HG03039 (cell line): ENCODE measurements at regions not wholly inside any gene's neighbourhood (a gene's known extent, or its start where the extent isn't known, plus 50 kb on each side); places are given as distances from the start of the nearest gene placed in this dataset.

Experiments used
- ATAC-seq: cut with Tn5 transposase; IDR thresholded peaks from one replicate; pipeline ENCODE4 v1.9.1; 2021; ENCODE audit warnings: mild to moderate bottlenecking, moderate library complexity; ENCODE audit not compliant: unreplicated experiment

GRCh38 chr15:94677202-94677790, 445.9 kb downstream of the MCTP2 start:
- ATAC-seq, result no peak

- no peak for ATAC-seq
Observed at GRCh38 chr15:94682171-94682570, 450.8 kb downstream of the MCTP2 start.

- ATAC-seq, result no peak
Observed at GRCh38 chr15:94683902-94684301, 452.5 kb downstream of the MCTP2 start.

- no peak for ATAC-seq
Observed at GRCh38 chr15:94691169-94691568, 459.8 kb downstream of the MCTP2 start.

GRCh38 chr15:94692710-94693109, 461.3 kb downstream of the MCTP2 start:
- no peak for ATAC-seq

- ATAC-seq, result no peak
Observed at GRCh38 chr15:94700211-94700610, 468.9 kb downstream of the MCTP2 start.

- ATAC-seq, result no peak
Observed at GRCh38 chr15:94701281-94701985, 470.1 kb downstream of the MCTP2 start.

GRCh38 chr15:94703596-94703995, 472.2 kb downstream of the MCTP2 start:
- ATAC-seq, result no peak

- ATAC-seq, result no peak
Observed at GRCh38 chr15:94704421-94704820, 473.1 kb downstream of the MCTP2 start.

GRCh38 chr15:94704946-94705345, 473.6 kb downstream of the MCTP2 start:
- no peak for ATAC-seq

GRCh38 chr15:94709319-94709718, 478.0 kb downstream of the MCTP2 start:
- ATAC-seq, result no peak

- ATAC-seq, result no peak
Observed at GRCh38 chr15:94722024-94722636, 490.8 kb downstream of the MCTP2 start.

GRCh38 chr15:94723801-94724200, 492.4 kb downstream of the MCTP2 start:
- no peak for ATAC-seq

GRCh38 chr15:94731286-94731685, 499.9 kb downstream of the MCTP2 start:
- ATAC-seq, result no peak

- no peak for ATAC-seq
Observed at GRCh38 chr15:94734460-94734859, 503.1 kb downstream of the MCTP2 start.

GRCh38 chr15:94736236-94736635, 504.9 kb downstream of the MCTP2 start:
- no peak for ATAC-seq

GRCh38 chr15:94739639-94740038, 508.3 kb downstream of the MCTP2 start:
- ATAC-seq, result no peak

- ATAC-seq, result no peak
Observed at GRCh38 chr15:94740469-94740868, 509.1 kb downstream of the MCTP2 start.

- ATAC-seq, result no peak
Observed at GRCh38 chr15:94743668-94744067, 512.3 kb downstream of the MCTP2 start.

- ATAC-seq, result no peak
Observed at GRCh38 chr15:94744080-94744793, 512.9 kb downstream of the MCTP2 start.

GRCh38 chr15:94745371-94745770, 514.0 kb downstream of the MCTP2 start:
- ATAC-seq, result no peak

GRCh38 chr15:94747510-94747909, 516.1 kb downstream of the MCTP2 start:
- ATAC-seq, result no peak
